ENCODE measurements at regions not wholly inside any gene's neighbourhood (a gene's known extent, or its start where the extent isn't known, plus 50 kb on each side); places are given as distances from the start of the nearest gene placed in this dataset.

DNA sequence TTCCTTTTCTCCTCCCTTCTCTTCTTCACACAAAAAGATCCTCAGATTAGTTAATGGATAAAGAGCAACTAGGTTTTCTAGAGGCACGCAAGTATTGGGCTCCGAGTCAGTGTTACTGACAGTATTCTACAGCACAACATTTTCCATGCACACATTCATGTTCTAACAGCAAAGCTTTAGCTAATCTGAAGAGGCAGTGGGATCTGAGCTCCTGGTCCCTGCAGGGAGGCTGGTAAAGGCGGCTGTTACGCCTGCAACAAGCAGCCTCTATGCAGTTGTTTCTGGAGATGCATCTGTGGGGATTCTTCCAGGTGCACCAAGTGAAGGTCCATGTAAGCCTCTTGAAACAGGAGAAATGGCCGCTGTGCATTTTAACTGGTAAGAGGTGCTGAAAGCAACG is 143.8 kb downstream of the EFNB2 start:
- no peak for TF ChIP-seq ZNF274 (IDR thresholded peaks at IDR 0.05; ENCODE audit: low read depth, low read length)
- TF ChIP-seq, protein P1, sequence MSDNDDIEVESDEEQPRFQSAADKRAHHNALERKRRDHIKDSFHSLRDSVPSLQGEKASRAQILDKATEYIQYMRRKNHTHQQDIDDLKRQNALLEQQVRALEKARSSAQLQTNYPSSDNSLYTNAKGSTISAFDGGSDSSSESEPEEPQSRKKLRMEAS (IDR thresholded peaks at IDR 0.05): no peak
- TF ChIP-seq, protein P2, sequence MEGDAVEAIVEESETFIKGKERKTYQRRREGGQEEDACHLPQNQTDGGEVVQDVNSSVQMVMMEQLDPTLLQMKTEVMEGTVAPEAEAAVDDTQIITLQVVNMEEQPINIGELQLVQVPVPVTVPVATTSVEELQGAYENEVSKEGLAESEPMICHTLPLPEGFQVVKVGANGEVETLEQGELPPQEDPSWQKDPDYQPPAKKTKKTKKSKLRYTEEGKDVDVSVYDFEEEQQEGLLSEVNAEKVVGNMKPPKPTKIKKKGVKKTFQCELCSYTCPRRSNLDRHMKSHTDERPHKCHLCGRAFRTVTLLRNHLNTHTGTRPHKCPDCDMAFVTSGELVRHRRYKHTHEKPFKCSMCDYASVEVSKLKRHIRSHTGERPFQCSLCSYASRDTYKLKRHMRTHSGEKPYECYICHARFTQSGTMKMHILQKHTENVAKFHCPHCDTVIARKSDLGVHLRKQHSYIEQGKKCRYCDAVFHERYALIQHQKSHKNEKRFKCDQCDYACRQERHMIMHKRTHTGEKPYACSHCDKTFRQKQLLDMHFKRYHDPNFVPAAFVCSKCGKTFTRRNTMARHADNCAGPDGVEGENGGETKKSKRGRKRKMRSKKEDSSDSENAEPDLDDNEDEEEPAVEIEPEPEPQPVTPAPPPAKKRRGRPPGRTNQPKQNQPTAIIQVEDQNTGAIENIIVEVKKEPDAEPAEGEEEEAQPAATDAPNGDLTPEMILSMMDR (IDR thresholded peaks at IDR 0.05 in 2 of 3, conservative IDR thresholded peaks at IDR 0.05 in 1 of 3; ENCODE audit: borderline replicate concordance in 1 of 3, insufficient read depth in 1 of 3, low read depth in 2 of 3, low read length in 2 of 3): no peak
- no peak for TF ChIP-seq EZH2phosphoT487 (IDR thresholded peaks at IDR 0.05; ENCODE audit: borderline replicate concordance)
- no peak for TF ChIP-seq CEBPB (IDR thresholded peaks at IDR 0.05; ENCODE audit: low read depth)
- TF ChIP-seq, protein P3, sequence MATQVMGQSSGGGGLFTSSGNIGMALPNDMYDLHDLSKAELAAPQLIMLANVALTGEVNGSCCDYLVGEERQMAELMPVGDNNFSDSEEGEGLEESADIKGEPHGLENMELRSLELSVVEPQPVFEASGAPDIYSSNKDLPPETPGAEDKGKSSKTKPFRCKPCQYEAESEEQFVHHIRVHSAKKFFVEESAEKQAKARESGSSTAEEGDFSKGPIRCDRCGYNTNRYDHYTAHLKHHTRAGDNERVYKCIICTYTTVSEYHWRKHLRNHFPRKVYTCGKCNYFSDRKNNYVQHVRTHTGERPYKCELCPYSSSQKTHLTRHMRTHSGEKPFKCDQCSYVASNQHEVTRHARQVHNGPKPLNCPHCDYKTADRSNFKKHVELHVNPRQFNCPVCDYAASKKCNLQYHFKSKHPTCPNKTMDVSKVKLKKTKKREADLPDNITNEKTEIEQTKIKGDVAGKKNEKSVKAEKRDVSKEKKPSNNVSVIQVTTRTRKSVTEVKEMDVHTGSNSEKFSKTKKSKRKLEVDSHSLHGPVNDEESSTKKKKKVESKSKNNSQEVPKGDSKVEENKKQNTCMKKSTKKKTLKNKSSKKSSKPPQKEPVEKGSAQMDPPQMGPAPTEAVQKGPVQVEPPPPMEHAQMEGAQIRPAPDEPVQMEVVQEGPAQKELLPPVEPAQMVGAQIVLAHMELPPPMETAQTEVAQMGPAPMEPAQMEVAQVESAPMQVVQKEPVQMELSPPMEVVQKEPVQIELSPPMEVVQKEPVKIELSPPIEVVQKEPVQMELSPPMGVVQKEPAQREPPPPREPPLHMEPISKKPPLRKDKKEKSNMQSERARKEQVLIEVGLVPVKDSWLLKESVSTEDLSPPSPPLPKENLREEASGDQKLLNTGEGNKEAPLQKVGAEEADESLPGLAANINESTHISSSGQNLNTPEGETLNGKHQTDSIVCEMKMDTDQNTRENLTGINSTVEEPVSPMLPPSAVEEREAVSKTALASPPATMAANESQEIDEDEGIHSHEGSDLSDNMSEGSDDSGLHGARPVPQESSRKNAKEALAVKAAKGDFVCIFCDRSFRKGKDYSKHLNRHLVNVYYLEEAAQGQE (IDR thresholded peaks at IDR 0.05; ENCODE audit: low read depth): no peak
- TF ChIP-seq POLR2AphosphoS5 (IDR thresholded peaks at IDR 0.05; ENCODE audit: low read depth, low read length): no peak
- TF ChIP-seq RAD21 (IDR thresholded peaks at IDR 0.05; ENCODE audit: low read depth): no peak
- no peak for TF ChIP-seq POLR2A (IDR thresholded peaks at IDR 0.05; ENCODE audit: borderline replicate concordance, extremely low read depth, insufficient read depth, insufficient read length)
- no peak for TF ChIP-seq ZFX (IDR thresholded peaks at IDR 0.05)
- no peak for TF ChIP-seq EZH2 (IDR thresholded peaks at IDR 0.05)
- no peak for TF ChIP-seq EGR1 (IDR thresholded peaks at IDR 0.05; ENCODE audit: low read depth)

Measured in HCT116 (cell line).